ENCODE measurements at regions not wholly inside any gene's neighbourhood (a gene's known extent, or its start where the extent isn't known, plus 50 kb on each side); places are given as distances from the start of the nearest gene placed in this dataset.
"Not testable (repeated sequence)": the region's sequence is repeated elsewhere in the genome, so short reads cannot be mapped to it uniquely, and the experiment has no call there.

DNA sequence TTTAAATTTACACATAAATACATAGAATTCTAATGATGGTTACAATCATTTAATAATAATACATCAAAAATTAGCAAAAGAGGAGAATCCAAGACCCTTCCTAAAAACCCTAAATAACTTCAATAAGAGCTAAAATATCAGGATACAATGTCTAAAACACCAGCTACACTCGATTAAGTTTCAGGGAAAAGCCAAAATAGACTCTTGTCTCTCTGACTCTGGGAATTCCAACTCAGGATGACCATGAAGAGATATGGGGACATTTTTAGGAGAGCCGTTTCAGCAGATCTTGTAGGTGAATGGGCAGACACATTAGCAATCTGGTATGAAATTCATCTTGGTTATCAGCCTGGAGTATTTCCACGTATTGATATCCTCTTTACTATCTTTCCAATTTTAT, 193.3 kb upstream of the NR3C1 start:
- no peak overlapping the region for H3K27ac Mint-ChIP-seq

DNA sequence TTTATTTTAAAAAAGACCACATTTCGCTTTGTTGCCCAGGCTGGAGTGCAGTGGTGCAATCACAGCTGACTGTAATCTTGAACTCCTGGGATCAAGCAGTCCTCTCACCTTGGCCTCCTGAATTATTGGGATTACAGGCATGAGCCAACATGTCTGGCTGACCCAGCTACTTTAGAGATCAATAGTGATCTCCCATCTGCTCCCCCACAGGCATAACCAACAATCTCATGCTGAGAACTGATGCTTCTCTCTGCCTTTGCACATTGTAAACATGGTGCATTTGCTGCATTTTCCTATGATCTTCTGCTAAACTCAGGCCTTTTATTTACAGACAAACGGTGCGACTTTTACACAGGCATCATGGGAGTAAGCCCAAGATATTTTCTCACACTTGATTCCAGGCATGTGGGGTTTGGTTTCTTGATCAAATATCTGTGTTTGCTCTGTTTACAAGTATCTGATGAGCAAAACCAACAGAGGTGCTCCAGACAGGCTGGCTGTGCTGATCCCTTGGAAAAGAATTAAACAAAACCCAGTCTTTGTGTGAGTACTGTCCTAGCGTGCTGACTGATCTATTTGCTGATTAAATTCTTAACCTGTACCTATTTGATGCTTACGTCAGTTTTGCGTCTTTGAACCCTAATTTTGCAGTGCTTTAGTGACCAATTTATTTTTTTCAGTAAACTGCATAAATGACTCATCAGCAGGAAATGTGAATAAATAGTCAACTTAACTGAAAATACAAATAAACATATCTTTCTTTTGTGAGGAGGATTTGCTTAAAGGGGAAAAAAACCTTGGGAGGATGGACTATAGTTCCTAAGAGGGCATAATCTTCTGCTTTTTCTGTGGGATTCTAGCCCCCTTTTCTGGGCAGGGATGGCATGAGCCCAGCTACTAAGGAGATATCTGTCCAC, 191.7 kb upstream of the NR3C1 start:
- no peak for DNase-seq
- H3K27ac Mint-ChIP-seq, result no peak overlapping the region

More for the DNA sequence above, 193.3 kb upstream of the NR3C1 start:
- no peak for DNase-seq
- Mint-ChIP-seq H3K4me1 (peaks cover 17 to 26% of the 10 kb centered on the region in 2 donors), H3K27me3 (no peaks in the 10 kb centered on the region), H3K4me3 (no peak overlapping the region), H3K9me3 (peaks cover 0 to 4% of the 10 kb centered on the region in 2 donors), H3K36me3 (no peaks in the 10 kb centered on the region)
- no peak for ATAC-seq (replicated peaks)

DNA sequence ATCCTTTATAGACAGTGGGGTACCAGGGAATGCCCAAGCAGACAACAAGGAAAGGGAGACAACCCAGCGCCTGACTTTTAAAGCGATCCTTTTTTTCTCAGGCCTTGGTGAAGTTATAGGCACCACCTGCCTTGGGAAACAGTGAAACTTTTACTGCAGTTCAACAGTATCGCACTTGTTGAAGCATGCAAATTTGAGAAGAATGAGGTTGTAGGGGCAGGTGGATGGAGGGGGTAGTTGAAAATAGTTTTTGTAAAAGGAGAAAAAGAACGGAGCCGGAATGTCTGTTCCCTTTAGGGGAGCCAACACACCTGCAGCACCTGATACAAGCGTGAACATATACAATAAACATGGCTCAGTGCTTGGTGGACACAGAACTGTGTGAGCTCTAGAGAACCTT, 190.2 kb upstream of the NR3C1 start:
- Mint-ChIP-seq H3K4me3 (no peak overlapping the region), H3K4me1 (peaks cover 19 to 32% of the 10 kb centered on the region in 2 donors), H3K36me3 (peaks cover 0 to 3% of the 10 kb centered on the region in 2 donors), H3K9me3 (peaks cover 0 to 7% of the 10 kb centered on the region in 2 donors), H3K27me3 (no peaks in the 10 kb centered on the region), H3K27ac (no peak overlapping the region)
- ATAC-seq (replicated peaks), result no peak
- DNase-seq, result no peak

More for the DNA sequence above, 191.7 kb upstream of the NR3C1 start:
- no peaks in the 10 kb centered on the region for H3K27me3 Mint-ChIP-seq
- H3K9me3 Mint-ChIP-seq, result peaks cover 0 to 4% of the 10 kb centered on the region in 2 donors
- no peak overlapping the region for H3K4me3 Mint-ChIP-seq
- ATAC-seq (replicated peaks), result no peak
- H3K4me1 Mint-ChIP-seq, result peaks cover 15 to 26% of the 10 kb centered on the region in 2 donors
- no peaks in the 10 kb centered on the region for H3K36me3 Mint-ChIP-seq

DNA sequence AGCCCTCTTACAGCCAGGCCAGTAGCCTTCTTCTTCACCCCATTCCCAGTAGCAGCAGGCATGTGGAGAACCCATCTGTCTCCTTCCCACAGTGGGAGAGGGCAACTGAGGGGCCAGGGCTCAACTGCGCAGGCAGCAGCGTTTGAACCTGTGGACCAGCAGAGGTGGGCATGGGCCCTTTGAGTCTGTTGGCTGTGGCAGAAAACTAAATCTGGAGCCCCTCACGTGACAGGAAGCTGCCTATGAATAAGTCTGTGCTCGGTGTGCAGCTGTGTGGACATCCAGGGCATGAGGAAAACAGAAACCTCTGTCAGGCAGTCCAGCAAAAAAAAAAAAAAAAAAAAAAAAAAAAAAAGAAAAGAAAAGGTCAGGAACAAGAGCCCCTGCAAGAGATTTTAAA, 189.2 kb upstream of the NR3C1 start:
- Mint-ChIP-seq H3K27ac (no peak overlapping the region), H3K27me3 (no peaks in the 10 kb centered on the region), H3K36me3 (peaks cover 2 to 6% of the 10 kb centered on the region in 2 donors), H3K9me3 (peaks cover 1 to 10% of the 10 kb centered on the region in 2 donors), H3K4me1 (peaks cover 24 to 43% of the 10 kb centered on the region in 2 donors), H3K4me3 (peak overlapping the region in 1 of 2 donors; percentile 8)
- DNase-seq (peak; percentile 15), ATAC-seq (replicated peaks) (peak; percentile 82 to 89)

DNA sequence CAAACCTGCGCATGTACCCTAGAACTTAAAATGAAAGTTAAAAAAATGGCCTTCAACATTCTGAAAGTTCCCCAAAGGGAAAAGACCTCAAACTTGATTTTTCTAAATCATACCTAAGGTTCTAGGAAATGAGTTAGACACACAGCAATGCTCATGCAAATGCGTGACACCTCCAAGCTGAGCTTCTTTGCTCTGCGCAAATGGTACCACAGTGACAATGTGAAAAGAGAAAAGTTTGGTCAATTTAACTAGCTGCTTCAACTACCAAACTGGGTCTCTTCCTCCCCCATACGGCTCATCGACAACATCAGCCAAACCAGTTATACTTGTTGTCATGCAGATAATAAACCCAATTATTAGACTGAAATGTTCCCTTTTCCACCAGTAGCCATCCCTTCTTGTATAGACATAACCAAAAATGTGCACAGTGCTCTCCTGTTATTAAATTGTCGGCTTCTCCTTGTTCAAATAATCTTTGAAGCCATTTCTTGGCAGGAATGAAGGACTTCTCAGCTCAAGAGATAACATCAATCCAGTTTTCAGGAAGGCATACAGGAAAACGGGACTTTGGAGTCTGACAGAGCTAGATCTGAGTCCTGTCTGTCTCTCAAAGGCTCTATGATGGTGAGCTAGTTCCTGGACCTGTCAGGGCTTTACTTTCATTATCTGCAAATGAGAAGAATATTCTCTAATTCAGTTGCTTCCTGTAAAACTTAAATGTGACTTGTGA, 185.6 kb upstream of the NR3C1 start:
- H3K4me1 Mint-ChIP-seq, result peaks cover 32 to 59% of the 10 kb centered on the region in 2 donors
- DNase-seq, result no peak
- no peak overlapping the region for H3K27ac Mint-ChIP-seq
- peaks cover 6 to 15% of the 10 kb centered on the region in 2 donors for H3K9me3 Mint-ChIP-seq
- H3K4me3 Mint-ChIP-seq, result no peak overlapping the region
- H3K36me3 Mint-ChIP-seq, result peaks cover 7 to 14% of the 10 kb centered on the region in 2 donors
- no peaks in the 10 kb centered on the region for H3K27me3 Mint-ChIP-seq
- no peak for ATAC-seq (replicated peaks)

DNA sequence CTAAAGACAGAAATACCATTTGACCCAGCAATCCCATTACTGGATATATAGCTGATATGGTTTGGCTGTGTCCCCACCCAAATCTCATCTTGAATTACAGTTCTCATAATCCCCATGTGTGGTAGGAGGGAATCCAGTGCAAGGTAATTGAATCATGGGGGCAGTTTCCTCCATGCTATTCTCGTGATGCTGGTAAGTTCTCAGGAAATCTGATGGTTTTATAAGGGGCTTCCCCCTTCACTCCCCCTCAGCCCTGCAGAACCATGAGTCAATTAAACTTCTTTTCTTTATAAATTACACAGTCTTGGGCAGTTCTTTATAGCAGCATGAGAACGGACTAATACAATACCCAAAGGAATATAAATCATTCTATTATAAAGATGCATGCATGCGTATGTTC, 184.6 kb upstream of the NR3C1 start:
- Mint-ChIP-seq H3K4me1 (peaks cover 34 to 57% of the 10 kb centered on the region in 2 donors), H3K9me3 (peaks cover 6 to 18% of the 10 kb centered on the region in 2 donors), H3K36me3 (peaks cover 7 to 14% of the 10 kb centered on the region in 2 donors)
- H3K4me3 Mint-ChIP-seq, H3K27ac Mint-ChIP-seq, H3K27me3 Mint-ChIP-seq: not testable (repeated sequence)
- peak; percentile 20 for DNase-seq
- peak; percentile 76 to 82 for ATAC-seq (replicated peaks)

DNA sequence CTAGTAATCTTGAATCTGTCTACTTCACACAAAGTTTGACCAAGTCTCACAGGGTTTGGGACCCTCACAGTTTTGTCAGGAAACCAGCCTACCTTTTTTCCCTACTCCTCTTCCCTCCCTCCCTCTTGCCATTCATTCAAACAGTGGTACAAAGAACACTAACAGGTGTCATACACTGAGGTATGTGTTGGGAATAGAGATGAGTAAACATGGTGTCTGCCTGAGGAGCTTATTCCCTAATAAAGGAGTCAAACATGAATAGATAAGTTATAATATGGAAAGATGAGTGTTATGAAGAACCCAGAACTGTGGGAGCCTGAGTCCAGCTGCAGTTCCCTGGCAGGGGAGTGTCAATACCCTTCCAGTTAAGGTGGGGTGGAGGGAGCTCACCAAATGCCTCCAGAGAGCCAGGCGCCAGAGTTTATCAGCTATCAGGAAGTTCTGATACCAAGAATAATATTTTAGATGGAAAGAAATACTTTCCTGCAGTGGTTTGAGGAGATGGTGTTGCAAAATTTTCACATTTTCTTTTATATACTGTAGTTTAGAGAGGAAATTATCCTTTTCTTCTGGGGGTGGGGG, 183.4 kb upstream of the NR3C1 start:
- peaks cover 6 to 18% of the 10 kb centered on the region in 2 donors for H3K9me3 Mint-ChIP-seq
- peaks cover 30 to 60% of the 10 kb centered on the region in 2 donors for H3K4me1 Mint-ChIP-seq
- H3K36me3 Mint-ChIP-seq, result peaks cover 7 to 14% of the 10 kb centered on the region in 2 donors
- DNase-seq, result no peak
- no peaks in the 10 kb centered on the region for H3K27me3 Mint-ChIP-seq
- no peak overlapping the region for H3K27ac Mint-ChIP-seq
- H3K4me3 Mint-ChIP-seq, result no peak overlapping the region
- ATAC-seq (replicated peaks), result no peak

DNA sequence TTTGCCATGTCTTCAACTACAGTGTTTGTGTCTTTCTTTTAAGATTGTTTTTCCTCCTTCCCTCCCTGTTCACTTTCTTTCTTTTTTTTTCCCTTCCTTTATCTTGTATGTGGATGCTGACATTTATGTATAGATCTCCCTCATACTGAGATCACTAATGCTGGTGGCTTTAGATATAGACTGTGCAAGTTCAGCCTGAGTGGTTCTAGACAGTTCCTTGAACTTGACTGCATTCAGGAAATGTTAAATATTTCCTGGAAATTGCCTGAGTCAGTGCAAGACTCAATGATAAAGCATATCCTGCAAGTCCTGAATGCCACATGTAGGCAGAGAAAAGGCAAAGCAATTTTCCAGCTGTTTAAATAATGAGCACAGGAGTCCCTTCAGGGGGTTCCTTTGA, 182.5 kb upstream of the NR3C1 start:
- Mint-ChIP-seq H3K27me3 (no peaks in the 10 kb centered on the region), H3K9me3 (peaks cover 6 to 18% of the 10 kb centered on the region in 2 donors), H3K4me3 (no peak overlapping the region), H3K27ac (peak overlapping the region; percentile 40), H3K36me3 (peaks cover 7 to 14% of the 10 kb centered on the region in 2 donors), H3K4me1 (peaks cover 36 to 63% of the 10 kb centered on the region in 2 donors)
- DNase-seq (no peak), ATAC-seq (replicated peaks) (no peak)

DNA sequence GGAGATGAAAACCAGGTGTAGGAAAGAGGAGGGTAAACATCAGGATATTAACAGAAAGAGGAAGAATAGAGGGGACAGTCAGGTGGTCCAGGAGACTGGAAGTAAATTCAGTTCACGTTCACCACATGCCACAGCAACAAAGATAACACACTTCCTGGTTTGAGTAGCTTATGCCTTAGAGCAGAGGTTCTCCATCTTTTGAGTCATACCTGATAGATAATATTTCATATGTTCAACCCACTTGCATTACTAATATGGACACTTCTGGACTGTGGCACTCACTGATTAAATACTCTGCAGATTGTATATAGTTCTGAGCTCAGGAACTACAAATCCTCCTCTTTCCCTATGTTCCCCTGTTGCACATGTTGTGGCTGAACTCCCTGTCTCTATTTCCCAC, 179.9 kb upstream of the NR3C1 start:
- H3K27ac Mint-ChIP-seq, result no peak overlapping the region
- peak; percentile 55 to 62 for ATAC-seq (replicated peaks)
- no peak for DNase-seq
- H3K4me3 Mint-ChIP-seq, result no peak overlapping the region
- peaks cover 31 to 54% of the 10 kb centered on the region in 2 donors for H3K4me1 Mint-ChIP-seq
- peaks cover 6 to 15% of the 10 kb centered on the region in 2 donors for H3K9me3 Mint-ChIP-seq
- no peaks in the 10 kb centered on the region for H3K27me3 Mint-ChIP-seq
- H3K36me3 Mint-ChIP-seq, result peaks cover 5 to 14% of the 10 kb centered on the region in 2 donors

DNA sequence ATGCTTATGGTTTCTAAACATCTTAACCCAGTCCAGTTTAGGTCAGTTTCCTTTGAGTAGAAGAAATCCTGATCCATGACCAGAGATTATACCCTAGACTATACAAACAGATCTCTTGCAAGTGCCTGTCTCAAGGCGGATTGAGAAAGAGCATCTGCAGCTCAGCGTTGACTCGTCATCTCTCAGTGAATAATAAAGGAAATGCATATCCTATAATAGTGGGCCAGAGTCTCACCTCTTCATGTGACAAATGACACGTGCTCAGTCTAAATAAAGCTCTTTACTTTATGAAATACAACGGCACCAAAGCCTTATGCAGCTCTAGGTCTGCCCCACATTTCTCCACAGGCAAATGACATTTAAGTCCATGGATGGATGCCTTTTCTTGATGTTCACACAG, 179.4 kb upstream of the NR3C1 start:
- Mint-ChIP-seq H3K4me1 (peaks cover 31 to 48% of the 10 kb centered on the region in 2 donors), H3K36me3 (peaks cover 5 to 14% of the 10 kb centered on the region in 2 donors), H3K27me3 (no peaks in the 10 kb centered on the region), H3K9me3 (peaks cover 6 to 14% of the 10 kb centered on the region in 2 donors), H3K4me3 (no peak overlapping the region), H3K27ac (no peak overlapping the region)
- ATAC-seq (replicated peaks) (peak in 1 of 2 donors; percentile 61), DNase-seq (no peak)

DNA sequence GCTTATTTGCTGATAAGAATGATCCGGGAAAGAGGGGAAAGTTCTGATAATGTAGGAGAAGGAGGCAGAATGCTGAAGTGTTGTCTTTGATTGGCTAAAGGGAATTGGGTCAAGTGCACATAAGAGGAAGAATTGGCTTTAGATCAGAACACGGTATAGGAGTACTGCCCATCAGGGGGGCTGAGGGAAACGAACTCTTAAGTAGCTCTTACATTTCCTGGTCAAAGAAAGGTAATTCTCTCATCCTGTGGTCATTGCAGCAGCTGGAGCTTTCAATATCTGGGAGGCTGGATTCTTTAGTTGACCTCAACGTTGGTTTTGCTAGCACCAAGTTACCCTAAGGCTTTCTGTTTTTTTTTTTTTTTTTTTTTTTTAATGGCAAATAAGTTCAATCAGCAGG, 178.7 kb upstream of the NR3C1 start:
- peaks cover 29 to 43% of the 10 kb centered on the region in 2 donors for H3K4me1 Mint-ChIP-seq
- peaks cover 3 to 12% of the 10 kb centered on the region in 2 donors for H3K9me3 Mint-ChIP-seq
- no peak overlapping the region for H3K4me3 Mint-ChIP-seq
- DNase-seq, result no peak
- no peak for ATAC-seq (replicated peaks)
- H3K27me3 Mint-ChIP-seq, result no peaks in the 10 kb centered on the region
- H3K36me3 Mint-ChIP-seq, result peaks cover 2 to 10% of the 10 kb centered on the region in 2 donors
- no peak overlapping the region for H3K27ac Mint-ChIP-seq

DNA sequence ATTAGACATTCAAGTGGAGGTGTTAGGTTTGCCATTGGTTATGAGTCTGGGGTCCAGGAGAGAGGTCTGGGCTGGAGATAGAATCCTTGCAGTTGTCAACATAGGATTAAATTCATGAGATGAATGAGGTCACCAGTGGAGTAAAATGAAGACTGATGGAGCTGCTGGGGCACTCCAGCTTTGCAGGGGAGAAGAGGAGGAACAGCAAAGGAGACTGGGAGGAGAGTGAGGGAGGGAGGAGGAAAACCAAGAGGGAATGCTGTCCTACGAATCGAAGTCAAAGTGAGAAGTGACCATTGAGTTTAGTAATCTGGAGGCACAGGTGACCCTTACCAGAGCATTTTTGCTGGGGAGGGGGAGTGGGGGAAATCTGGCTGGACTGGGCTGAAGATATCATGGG, 178.2 kb upstream of the NR3C1 start:
- no peak overlapping the region for H3K27ac Mint-ChIP-seq
- no peak overlapping the region for H3K4me3 Mint-ChIP-seq
- H3K36me3 Mint-ChIP-seq, result peaks cover 2 to 6% of the 10 kb centered on the region in 2 donors
- H3K27me3 Mint-ChIP-seq, result no peaks in the 10 kb centered on the region
- no peak for DNase-seq
- peaks cover 25 to 38% of the 10 kb centered on the region in 2 donors for H3K4me1 Mint-ChIP-seq
- ATAC-seq (replicated peaks), result no peak
- H3K9me3 Mint-ChIP-seq, result peaks cover 3 to 9% of the 10 kb centered on the region in 2 donors

DNA sequence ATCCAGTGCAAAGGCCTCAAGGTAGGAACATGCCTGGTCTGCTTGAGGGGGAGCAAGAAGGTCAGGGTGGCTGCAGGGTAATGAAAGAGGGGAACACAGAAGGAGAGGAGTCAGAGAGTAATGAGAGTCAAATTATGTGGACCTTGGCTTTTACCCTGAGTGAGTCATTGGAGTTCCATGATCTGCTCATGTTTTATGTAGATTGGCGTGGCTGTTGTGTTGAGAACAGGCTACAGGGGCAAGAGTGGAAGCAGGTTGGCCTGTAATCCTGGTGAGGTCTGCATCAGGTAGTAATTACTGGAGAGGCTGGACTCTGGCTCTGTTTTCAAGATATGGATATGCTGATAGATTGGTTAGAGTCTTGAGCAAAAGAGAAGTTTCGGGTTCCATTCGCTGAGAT, 177.7 kb upstream of the NR3C1 start:
- H3K4me1 Mint-ChIP-seq, result peaks cover 23 to 33% of the 10 kb centered on the region in 2 donors
- ATAC-seq (replicated peaks) (peak in 1 of 2 donors; percentile 29), DNase-seq (no peak)
- peaks cover 3 to 8% of the 10 kb centered on the region in 2 donors for H3K9me3 Mint-ChIP-seq
- H3K27ac Mint-ChIP-seq, result no peak overlapping the region
- peaks cover 2 to 3% of the 10 kb centered on the region in 2 donors for H3K36me3 Mint-ChIP-seq
- H3K4me3 Mint-ChIP-seq, result no peak overlapping the region
- no peaks in the 10 kb centered on the region for H3K27me3 Mint-ChIP-seq

Measured in stimulated activated naive B cell treated with anti-CD40 and anti-IgM and Interleukin-4, amounts not matched to agents 10 μg/mL and 1 μg/mL and 100 μg/mL, for 72 hours (primary cell).